Thoracic aorta (tissue), 2 donors: ENCODE measurements at regions not wholly inside any gene's neighbourhood (a gene's known extent, or its start where the extent isn't known, plus 50 kb on each side); places are given as distances from the start of the nearest gene placed in this dataset.
"Not testable (repeated sequence)": the region's sequence is repeated elsewhere in the genome, so short reads cannot be mapped to it uniquely, and the experiment has no call there.

ENCODE experiments used
- ATAC-seq: fragments of 150-250 bp; one replicate; pipeline ENCODE4 v1.8.0; 2017; ENCODE audit warnings: low read depth; ENCODE audit not compliant: insufficient number of reproducible peaks, low FRiP score
- DNase-seq: peaks from one replicate; pipeline ENCODE4 v3.0.0-alpha.2; 2020; ENCODE audit warnings: low spot score
- H3K27ac ChIP-seq, 2 donors: fragments of 200-600 bp; sonication (generic); 1 replicate in 1 of 2; 2 replicates in 1 of 2; pipeline ENCODE4 v1.5.1; 2016; ENCODE audit warnings: mild to moderate bottlenecking in 2 of 2, moderate library complexity in 2 of 2
- H3K27me3 ChIP-seq: fragments of 200-600 bp; sonication (generic); replicated peaks from 2 replicates; pipeline ENCODE4 v1.6.0; 2016; ENCODE audit warnings: mild to moderate bottlenecking; ENCODE audit not compliant: insufficient read depth
- H3K36me3 ChIP-seq: fragments of 200-600 bp; sonication (generic); one replicate; pipeline ENCODE4 v1.5.1; 2016
- H3K4me1 ChIP-seq, 2 donors: fragments of 200-600 bp; sonication (generic); 1 replicate in 1 of 2; 2 replicates in 1 of 2; pipeline versions ENCODE4 v1.5.1 to v1.6.0; 2016; ENCODE audit warnings: low read depth in 2 of 2, mild to moderate bottlenecking in 1 of 2; ENCODE audit not compliant: control insufficient read depth in 1 of 2
- H3K4me3 ChIP-seq: fragments of 200-600 bp; sonication (generic); 2 replicates; pipeline ENCODE4 v1.5.1; 2016; ENCODE audit warnings: mild to moderate bottlenecking
- H3K9me3 ChIP-seq: fragments of 200-600 bp; sonication (generic); 2 replicates; pipeline ENCODE4 v1.5.1; 2016

- not testable (repeated sequence) for H3K27me3 ChIP-seq, H3K4me3 ChIP-seq, DNase-seq, ATAC-seq, H3K4me1 ChIP-seq, H3K27ac ChIP-seq, H3K9me3 ChIP-seq, H3K36me3 ChIP-seq
These were observed 456.8 kb downstream of the RPIA start for GRCh38 chr2:89148256-89148655.

- not testable (repeated sequence) for DNase-seq, ATAC-seq, H3K27me3 ChIP-seq, H3K4me1 ChIP-seq, H3K36me3 ChIP-seq, H3K9me3 ChIP-seq, H3K27ac ChIP-seq, H3K4me3 ChIP-seq
These were observed 460.2 kb downstream of the RPIA start for GRCh38 chr2:89151699-89152098.

- not testable (repeated sequence) for H3K27ac ChIP-seq, H3K9me3 ChIP-seq, H3K27me3 ChIP-seq, H3K4me1 ChIP-seq, DNase-seq, H3K36me3 ChIP-seq, ATAC-seq, H3K4me3 ChIP-seq
These were observed 461.0 kb downstream of the RPIA start for GRCh38 chr2:89152501-89152900.

GRCh38 chr2:89153210-89153609 is 461.7 kb downstream of the RPIA start:
- H3K4me3 ChIP-seq, H3K9me3 ChIP-seq, H3K27me3 ChIP-seq, H3K36me3 ChIP-seq, H3K4me1 ChIP-seq, DNase-seq, ATAC-seq, H3K27ac ChIP-seq: not testable (repeated sequence)

- DNase-seq, ATAC-seq, H3K4me1 ChIP-seq, H3K27ac ChIP-seq, H3K9me3 ChIP-seq, H3K36me3 ChIP-seq, H3K4me3 ChIP-seq, H3K27me3 ChIP-seq: not testable (repeated sequence)
These were observed 462.8 kb downstream of the RPIA start for GRCh38 chr2:89154247-89154682.

- H3K27me3 ChIP-seq, ATAC-seq, H3K36me3 ChIP-seq: not testable (repeated sequence)
These were observed 468.8 kb downstream of the RPIA start for GRCh38 chr2:89160306-89160705.

GRCh38 chr2:89161626-89162025 is 470.2 kb downstream of the RPIA start:
- H3K9me3 ChIP-seq, DNase-seq, H3K27ac ChIP-seq, H3K4me3 ChIP-seq, ATAC-seq, H3K27me3 ChIP-seq, H3K4me1 ChIP-seq, H3K36me3 ChIP-seq: not testable (repeated sequence)

More at GRCh38 chr2:89160306-89160705, 468.8 kb downstream of the RPIA start:
- not testable (repeated sequence) for DNase-seq, H3K9me3 ChIP-seq, H3K4me3 ChIP-seq, H3K4me1 ChIP-seq, H3K27ac ChIP-seq

GRCh38 chr2:89170506-89171173 is 479.2 kb downstream of the RPIA start:
- H3K4me1 ChIP-seq, H3K36me3 ChIP-seq, H3K27ac ChIP-seq, ATAC-seq, H3K9me3 ChIP-seq, H3K4me3 ChIP-seq, H3K27me3 ChIP-seq, DNase-seq: not testable (repeated sequence)

- not testable (repeated sequence) for H3K4me1 ChIP-seq, H3K27ac ChIP-seq, H3K27me3 ChIP-seq, H3K36me3 ChIP-seq, ATAC-seq, DNase-seq, H3K4me3 ChIP-seq, H3K9me3 ChIP-seq
These were observed 479.7 kb downstream of the RPIA start for GRCh38 chr2:89171174-89171519.

- H3K27ac ChIP-seq, H3K4me3 ChIP-seq, H3K27me3 ChIP-seq, DNase-seq, H3K36me3 ChIP-seq, ATAC-seq, H3K4me1 ChIP-seq, H3K9me3 ChIP-seq: not testable (repeated sequence)
These were observed 485.5 kb downstream of the RPIA start for GRCh38 chr2:89177004-89177403.

- not testable (repeated sequence) for H3K4me3 ChIP-seq, ATAC-seq, DNase-seq, H3K36me3 ChIP-seq, H3K9me3 ChIP-seq, H3K4me1 ChIP-seq, H3K27me3 ChIP-seq, H3K27ac ChIP-seq
These were observed 490.7 kb downstream of the RPIA start for GRCh38 chr2:89182221-89182620.

- H3K4me1 ChIP-seq, H3K27me3 ChIP-seq, H3K36me3 ChIP-seq, ATAC-seq, H3K27ac ChIP-seq, H3K4me3 ChIP-seq, DNase-seq, H3K9me3 ChIP-seq: not testable (repeated sequence)
These were observed 493.3 kb downstream of the RPIA start for GRCh38 chr2:89184746-89185145.

GRCh38 chr2:89195636-89196251 is 504.3 kb downstream of the RPIA start:
- not testable (repeated sequence) for H3K36me3 ChIP-seq, H3K27me3 ChIP-seq, ATAC-seq, H3K4me3 ChIP-seq, H3K4me1 ChIP-seq, DNase-seq, H3K27ac ChIP-seq, H3K9me3 ChIP-seq
